Activated naive CD4-positive, alpha-beta T cell treated with anti-CD3 and anti-CD28 coated beads, Interleukin-2, amount 50 U/mL, for 16 hours (primary cell): ENCODE measurements at regions not wholly inside any gene's neighbourhood (a gene's known extent, or its start where the extent isn't known, plus 50 kb on each side); places are given as distances from the start of the nearest gene placed in this dataset.
"Not testable (repeated sequence)": the region's sequence is repeated elsewhere in the genome, so short reads cannot be mapped to it uniquely, and the experiment has no call there.

Experiments
- DNase-seq: peaks from one replicate; pipeline ENCODE4 v3.0.0-alpha.2; 2020

DNA sequence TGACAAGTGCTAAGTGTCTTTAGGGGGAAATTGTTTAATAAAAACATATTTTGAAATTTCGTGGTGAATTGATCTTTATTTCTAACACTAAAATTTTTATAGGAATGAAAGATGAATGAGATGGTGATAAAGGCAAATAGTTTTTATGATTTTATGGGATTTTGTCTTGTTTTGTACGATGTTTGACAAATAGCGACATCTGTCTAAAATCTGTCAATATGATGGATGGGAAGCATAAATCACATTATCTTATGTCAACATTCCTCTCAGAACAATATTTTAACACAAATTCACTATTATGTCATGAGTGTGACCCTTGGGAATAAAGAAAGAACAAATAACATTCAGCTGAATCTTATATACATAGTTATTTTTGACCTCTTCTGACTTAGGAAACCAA, 852.0 kb upstream of the CDH6 start:
- no peak for DNase-seq

DNA sequence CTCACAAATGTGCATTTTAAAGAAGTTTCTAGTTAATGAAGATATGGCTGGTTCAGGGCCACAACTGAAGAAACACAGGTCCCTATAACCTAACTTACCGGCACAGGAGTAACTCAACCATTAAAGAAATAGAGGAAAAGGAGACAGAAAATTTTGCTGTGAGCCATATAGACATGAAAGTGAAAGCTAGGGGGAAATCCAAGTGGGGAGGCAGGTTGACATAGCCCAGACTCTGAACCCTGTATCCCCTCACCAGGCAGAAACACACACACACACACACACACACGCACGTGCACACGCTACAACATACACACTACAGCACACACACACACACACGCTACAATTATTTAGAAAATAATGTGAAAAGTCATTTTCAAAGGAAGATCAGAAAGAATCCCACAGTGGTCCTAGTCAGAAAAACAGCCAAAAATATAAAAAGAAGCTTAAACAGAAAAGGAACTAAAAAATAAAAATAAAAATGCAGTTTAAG, 856.4 kb upstream of the CDH6 start:
- DNase-seq: no peak

DNA sequence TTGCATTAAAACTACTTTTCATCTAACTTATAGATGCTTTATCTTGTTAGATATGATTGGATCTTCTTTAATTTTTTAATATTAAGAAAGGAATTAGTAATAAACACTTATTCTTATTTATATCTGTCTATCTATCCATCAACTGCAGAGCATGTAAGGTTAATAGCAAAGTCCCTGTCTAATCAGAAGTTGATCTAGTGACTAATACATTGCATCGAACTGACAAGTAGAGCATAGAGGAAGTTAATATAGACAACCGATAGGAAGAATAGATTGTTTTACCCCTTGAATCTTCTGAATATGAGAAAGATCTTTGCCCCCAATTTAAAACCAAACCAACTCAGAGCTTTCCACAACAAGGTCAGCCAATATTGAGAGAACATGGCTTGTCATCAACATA, 862.0 kb upstream of the CDH6 start:
- no peak for DNase-seq

DNA sequence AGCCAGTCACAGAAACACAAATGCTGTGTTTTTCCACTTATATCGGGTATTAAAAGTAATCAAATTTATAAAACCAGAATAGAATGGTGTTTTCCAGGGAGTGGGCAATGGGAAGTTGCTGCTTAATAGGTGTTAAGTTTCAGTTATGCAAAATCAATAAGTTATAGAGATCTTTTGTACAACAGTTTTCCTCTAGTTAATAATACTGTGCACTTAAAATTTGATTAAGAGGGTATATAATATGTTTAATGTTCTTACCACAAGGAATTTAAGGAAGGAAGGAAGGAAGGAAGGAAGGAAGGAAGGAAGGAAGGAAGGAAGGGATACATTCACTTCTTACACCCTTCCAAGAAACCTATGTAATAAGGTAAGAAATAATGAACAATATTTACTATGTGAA, 867.7 kb upstream of the CDH6 start:
- no peak for DNase-seq

DNA sequence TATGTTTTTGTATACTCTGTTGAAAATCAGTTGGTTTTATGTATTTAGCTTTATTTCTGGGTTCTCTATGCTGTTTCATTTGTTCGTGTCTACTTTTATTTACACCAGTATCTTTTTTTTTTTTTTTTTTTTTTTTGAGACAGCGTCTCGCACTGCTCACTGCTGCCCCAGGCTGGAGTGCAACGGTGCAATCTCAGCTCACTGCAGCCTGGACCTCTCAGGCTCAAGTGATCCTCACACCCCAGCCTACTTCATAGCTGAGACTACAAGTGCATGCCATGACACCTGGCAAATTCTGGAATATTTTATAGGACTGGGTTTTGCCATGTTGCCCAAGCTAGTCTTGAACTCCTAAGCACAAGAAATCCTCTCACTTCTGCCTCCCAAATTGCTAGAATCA, 869.4 kb upstream of the CDH6 start:
- DNase-seq: no peak

DNA sequence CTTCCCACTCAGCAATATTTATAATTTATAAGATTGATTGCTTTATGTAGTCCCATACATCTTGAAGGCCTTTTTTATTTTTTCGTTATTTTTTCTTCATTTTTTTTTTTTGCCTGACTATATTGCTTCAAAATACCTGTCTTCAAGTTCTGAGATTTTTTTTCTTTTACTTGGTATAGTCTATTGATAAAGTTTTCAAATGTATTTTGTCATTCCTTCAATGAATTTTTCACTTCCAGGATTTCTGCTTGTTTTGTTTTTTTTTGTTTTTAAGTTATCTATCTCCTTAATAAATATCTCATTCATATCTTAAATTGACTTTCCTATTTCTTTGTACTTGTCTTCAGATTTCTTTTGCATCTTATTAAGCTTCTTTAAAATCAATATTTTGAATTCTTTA, 905.6 kb upstream of the CDH6 start:
- no peak for DNase-seq

DNA sequence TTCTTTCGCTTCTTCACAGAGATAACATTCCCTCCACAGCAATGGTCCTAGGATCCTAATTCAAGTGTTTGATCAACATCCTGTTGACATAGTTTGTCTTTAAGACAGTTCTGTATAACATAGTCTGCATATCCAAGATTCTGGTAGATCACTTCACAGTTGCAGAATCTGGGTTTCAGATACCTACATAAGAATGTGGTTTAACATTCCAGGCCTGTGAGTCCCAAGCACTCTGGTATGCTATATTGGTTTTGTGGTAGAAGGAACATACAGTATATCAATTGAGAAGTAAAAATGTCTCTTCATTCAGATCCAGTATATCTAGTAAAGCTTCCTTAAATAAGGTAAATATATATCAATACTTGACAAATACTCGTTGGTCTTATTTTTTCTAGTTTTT, 914.2 kb upstream of the CDH6 start:
- DNase-seq: no peak

DNA sequence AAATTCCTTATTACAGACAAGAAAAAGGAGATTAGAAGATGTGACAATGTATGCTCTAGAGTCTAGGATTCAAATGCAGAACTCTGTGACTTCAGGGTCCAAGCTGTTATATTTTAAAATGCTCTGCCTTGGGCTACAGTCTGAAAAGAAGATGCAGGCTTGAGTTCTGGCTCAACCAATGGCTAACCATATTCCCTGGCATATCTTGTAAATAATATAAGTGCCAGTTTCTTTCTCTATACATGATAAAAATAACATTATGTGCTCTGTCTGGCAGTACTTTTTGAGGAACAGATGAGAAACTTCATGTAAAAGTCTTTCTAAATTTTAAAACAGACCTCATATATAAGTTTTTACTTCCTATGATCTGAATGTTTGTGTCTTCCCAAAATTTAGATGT, 926.5 kb upstream of the CDH6 start:
- DNase-seq: no peak

DNA sequence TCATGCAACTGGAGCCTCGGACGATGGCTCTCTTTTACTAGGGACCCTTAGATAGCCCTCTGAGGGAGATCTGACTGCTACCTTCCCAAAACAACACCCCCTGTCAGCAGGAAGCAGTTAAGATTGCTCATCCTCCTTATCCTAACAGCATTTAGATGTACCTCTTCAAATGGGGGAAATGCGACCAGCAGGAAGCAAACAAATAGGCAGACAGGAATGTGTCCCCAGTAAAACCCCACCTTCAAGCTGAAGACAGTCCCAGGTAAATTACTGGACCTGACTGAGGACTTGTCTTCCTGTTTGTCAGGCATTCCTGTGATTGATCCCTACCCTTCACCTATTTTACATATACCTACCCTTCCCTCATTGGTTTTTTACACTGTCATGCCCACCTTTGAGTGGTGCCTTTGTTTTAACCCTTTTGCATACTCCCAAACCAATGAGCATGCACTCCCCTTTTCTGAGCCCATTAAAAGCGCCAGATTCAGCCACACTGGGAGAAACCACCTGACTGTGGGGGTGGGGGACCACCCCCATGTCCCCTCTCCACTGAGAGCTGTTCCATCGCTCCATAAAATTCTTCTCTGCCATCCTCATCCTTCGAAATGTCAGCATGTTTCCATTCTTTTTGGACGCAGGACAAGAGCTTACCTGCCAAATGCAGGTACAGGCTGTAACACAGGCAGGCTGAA, 954.0 kb upstream of the CDH6 start:
- no peak for DNase-seq

DNA sequence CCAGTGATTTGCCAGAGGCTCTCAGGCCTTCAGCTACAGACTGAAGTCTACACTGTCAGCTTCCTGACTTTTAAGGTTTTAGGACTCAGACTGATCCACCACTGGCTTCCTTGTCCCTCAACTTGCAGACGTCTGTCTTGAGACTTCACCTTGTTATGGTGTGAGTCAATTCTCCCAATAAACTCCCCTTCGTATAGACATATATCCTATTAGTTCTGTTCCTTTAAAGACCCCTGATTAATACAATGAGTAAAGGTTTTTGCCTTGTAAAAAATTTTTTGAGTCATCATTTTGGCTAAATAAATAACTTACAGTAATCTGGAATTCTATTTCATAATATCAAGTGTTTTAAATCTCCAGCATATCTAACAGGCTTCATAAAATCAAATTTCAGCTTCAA, 956.3 kb upstream of the CDH6 start:
- DNase-seq: no peak

DNA sequence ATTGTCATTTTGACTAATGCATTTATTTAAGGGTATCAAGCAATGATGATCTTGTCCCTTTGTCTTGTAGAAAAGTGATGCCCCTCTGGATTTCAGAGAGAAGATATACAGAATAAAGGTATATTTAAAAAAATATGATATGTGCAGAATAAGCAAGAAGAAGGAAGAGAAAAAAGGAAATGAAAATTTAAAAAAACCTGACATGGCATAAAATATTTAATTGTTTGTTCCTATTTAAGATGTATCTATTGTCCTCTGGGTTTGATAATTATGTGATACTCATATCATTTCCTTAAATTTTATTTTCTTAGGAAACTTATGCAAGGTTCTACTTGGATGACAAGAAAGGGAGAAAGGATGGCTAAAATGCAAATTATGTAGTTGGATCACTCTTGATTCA, 983.7 kb upstream of the CDH6 start:
- no peak for DNase-seq

DNA sequence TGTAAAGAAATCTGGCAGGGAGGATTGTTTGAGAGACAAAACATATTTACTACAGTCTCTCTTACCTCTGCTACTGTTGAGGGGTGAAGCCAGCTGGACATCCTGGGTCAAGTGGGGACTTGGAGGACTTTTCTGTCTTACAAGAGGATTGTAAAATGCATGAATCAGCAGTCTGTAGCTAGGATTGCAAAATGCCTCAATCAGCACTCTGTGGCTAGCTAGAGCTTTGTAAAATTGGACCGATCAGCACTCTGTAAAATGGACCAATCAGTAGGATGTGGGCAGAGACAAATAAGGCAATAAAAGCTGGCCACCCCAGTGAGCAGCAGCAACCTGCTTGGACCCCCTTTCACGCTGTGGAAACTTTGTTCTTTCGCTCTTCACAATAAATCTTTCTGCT, 995.8 kb upstream of the CDH6 start:
- DNase-seq: no peak

DNA sequence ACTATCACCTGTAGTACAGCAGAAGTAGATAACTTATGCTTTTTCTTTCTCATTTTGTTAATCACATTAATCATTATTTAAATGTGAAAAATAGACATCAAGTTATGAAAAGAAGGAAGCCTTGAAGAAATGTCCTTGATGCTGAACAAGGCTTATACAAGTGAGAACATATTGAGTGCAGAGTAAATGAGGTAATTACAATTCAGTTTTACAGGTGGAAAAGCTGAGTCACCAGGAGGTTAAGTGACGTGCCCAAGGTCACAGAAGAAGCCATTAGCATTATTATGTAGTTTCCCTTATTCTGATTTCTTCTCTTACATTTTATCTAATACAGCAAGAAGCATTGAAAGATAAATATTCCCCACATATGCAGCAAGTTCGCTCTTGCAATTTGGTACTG, 998.5 kb upstream of the CDH6 start:
- no peak for DNase-seq

DNA sequence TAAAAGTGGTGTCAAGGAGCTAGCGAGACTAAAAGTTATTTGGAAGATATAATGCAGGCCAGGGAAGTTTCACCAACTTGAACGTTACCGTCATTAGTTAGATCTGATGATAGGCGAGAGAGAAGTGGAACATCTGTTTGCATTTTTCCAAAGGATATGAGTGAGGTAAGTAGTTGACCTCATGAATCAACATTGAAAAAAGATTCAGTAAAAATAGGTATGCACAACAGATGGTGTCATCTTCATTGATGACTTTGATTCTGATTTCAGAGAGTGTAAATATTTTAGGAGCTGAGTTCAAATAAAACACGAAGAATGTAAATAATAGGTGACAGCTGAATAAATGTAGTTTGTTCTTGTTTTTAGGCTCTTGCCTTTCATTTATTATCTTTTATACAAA, 998.9 kb upstream of the CDH6 start:
- DNase-seq: no peak

DNA sequence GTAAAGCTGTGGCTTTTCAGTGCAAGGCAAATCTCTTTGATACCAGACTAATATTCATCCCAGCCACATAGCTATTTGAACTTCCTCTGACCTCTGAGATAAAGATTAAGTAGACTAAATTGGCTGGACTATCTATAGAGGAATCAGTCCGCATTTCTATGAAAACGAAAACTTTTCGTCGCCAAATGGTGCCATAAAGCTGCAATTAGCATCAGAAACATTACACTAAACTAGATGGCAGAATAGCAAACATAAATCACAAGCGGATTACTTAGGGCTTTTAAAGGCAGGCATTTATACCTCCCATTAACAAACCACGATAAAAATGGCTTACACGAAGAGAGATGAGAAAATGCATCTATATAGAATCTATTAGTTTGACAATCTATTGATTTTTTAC, 1009.7 kb upstream of the CDH6 start:
- no peak for DNase-seq

DNA sequence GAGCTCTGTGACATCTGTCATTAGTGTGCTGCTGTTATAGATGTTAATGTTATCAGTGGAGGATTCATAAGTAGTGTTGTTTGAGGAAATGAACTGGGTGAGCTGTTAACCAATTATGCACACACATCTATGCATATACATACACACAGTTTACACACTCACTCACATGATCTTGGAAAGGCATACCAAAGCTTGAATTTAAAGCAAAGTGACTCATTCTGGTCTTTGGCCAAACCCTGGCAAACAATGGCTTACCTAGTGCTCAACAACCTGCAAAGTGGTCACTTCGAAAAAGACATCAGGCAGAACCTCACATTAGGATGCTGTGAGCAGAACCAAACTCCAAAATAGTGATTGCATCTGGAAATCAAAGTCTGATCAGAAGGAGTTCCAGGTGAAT, 1037.3 kb upstream of the CDH6 start:
- no peak for DNase-seq

DNA sequence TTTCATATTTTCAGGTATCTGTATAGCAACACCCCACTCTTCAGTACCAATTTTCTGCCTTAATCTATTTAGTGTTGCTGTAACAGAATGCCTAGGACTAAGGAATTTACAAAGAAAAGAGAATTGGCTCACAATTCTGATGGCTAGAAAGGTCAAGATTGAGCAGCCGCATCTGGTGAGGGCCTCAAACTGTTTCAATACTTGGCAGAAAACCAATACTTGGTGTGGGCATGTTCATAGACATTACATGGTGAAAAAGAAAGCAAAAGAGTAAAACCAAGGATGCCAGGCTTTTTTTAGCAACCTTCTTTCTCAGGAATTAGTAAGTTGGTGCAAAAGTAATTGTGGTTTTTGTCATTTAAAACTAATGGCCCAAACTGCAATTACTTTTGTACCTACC, 1041.1 kb upstream of the CDH6 start:
- DNase-seq: no peak

DNA sequence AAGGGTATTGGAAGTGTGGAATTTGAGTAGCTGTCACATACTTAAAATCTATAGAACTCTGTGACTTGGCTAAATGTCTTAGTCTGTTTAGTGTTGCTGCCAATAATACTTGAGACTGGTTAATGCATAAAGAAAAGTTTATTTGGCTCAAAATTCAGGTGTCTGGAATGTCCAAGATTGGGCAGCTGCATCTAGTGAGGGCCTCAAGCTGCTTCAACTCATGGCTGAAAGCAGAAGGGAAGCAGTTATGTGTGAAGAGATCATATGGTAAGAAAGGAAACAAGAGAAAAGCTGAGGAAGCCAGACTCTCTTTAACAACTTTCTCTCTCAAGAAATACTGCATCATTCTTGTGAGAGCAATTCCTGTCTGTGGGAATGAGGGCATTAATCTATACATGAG, 1043.3 kb upstream of the CDH6 start:
- no peak for DNase-seq

DNA sequence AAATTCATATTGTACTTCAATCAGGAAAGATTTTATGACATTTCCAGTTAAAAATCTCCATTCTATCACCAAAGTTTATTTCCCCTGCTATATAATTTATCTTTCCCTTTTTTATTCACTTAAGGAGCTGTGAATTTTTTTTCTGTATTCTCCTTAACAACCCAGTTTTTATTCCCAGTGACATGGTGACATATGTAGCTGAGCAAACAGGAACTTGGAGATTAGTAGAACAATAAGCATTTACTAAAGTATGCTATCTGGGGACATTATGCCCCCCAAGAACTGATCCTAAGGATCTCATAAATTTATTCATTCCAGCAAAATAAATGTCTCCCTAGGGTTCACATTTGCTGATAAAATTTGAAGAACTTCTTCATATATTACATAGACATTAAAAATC, 1044.0 kb upstream of the CDH6 start:
- DNase-seq: no peak

DNA sequence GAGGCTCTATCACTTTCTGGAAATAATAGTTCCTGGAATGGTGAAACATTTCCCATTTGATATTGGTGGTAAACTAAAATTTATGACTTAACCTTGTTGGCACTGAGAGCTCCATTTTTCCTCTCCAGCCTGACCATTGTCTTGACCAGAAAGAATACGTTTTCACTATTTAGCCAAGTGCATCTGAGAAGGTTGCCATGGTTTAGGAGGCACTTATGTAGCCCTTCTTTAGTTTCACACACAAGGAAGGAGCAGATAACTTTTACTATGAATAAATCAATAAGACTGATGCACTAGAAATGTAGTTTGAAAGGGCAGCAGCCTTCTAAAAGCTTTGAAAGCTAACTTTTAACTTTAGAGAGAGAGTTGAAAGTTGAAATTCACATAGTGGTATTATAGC, 1045.5 kb upstream of the CDH6 start:
- DNase-seq: no peak

DNA sequence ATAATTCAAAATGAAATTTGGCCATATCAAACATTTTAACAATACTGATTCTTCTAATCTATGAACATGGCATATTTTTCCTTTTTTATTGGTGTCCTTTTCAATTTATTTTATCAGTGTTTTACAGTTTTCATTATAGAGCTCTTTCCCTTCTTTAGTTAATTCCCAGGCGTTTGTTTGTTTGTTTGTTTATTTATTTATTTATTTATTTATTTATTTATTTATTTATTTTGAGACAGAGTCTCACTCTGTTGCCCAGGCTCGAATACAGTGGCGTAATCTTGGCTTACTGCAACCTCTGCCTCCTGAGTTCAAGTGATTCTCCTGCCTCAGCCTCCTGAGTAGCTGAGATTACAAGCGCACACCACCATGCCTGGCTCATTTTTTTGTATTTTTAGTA, 1049.4 kb upstream of the CDH6 start:
- DNase-seq: not testable (repeated sequence)

DNA sequence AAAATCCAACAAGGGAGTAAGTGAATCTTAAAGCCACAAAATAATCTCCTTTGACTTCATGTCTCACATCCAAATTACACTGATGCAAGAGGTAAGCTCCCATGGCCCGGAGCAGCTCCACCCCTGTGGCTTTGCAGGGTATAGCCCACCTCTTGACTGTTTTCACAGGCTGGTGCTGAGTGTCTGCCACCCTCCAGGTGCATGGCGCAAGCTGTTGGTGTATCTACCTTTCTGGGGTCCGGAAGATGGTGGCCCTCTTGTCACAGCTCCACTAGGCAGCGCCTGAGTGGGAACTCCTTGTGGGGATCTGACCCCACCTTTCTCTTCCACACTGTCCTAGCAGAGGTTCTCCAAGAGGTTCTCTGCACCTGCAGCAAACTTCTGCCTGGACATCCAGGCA, 1051.1 kb upstream of the CDH6 start:
- no peak for DNase-seq

DNA sequence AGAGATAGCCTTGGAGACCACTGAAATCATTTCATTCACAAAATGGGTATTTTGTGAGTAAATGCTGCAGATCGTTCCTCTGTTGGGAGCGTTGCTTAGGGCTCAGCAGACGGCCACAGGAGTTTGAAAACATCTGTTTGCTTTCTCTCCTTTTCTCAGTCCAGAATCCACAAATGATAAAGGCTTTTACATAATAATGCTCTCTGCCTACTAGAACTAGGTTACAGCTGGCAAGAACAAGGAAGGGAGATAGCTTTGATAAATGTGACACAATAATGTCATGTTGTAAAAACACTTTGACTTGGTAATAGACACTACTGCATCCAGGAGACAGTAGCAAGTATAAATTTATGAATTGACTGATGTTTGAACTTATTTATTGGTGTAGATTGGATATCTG, 1072.4 kb upstream of the CDH6 start:
- no peak for DNase-seq

DNA sequence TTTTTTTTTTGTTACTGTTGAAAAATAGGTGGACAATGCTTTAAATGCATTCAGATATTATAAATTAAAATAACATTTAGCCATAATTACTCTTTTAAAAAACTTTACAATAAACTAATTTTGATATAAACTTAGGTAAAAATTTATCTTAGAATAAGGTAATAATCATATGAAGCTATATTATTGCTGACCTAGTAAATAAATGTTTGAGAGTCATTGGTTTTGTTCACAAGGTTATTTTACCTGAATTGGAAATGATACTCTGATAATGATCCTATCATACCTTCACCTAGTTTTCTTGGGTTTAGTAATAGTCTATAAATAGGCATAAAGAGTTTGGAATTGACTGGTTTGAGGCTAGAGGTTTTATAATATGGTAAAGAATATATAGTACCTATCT, 1076.4 kb upstream of the CDH6 start:
- DNase-seq: no peak

DNA sequence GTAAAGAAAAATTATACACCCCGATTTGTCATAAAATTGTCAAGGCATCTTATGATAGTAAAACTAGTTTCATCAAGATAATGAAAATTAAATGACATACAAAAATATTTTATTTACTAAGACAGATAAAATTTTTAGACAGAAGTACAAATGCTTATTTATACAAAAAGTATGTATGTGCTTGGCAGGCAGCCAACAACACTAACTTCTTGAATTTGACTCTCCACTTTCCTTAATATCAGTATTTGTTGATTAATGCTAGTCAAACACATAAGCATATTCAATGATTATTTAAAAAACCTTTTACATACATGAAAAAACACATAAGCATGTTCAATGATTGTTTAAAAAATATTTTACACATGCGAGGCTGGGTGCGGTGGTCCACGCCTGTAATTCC, 1079.9 kb upstream of the CDH6 start:
- DNase-seq: no peak

DNA sequence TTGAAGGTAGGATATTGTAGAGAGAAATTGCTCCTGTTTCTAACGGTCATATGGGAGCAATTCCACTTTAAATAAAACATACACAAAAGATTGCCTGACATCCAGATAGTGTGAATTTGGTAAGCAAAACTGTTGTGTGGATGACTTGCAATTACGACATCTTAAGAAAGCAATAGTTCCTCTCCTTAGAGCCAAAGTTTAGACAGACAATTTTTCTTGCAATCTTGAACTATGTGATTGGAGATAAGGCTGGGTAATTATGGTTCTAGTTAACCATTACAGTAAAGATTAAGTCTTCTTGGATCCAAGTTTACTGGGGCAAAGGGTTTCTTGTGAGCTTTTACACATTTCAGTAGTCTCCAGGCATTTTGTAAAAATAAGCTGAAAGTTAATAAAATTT, 1080.6 kb upstream of the CDH6 start:
- DNase-seq: no peak
